Activated naive CD4-positive, alpha-beta T cell (primary cell): ENCODE measurements at regions not wholly inside any gene's neighbourhood (a gene's known extent, or its start where the extent isn't known, plus 50 kb on each side); places are given as distances from the start of the nearest gene placed in this dataset.
"Not testable (repeated sequence)": the region's sequence is repeated elsewhere in the genome, so short reads cannot be mapped to it uniquely, and the experiment has no call there.

Source experiments
- DNase-seq, 4 experiments: peaks; one replicate each; lab custom pipeline; 2025; lab: John Stamatoyannopoulos, UW

DNA sequence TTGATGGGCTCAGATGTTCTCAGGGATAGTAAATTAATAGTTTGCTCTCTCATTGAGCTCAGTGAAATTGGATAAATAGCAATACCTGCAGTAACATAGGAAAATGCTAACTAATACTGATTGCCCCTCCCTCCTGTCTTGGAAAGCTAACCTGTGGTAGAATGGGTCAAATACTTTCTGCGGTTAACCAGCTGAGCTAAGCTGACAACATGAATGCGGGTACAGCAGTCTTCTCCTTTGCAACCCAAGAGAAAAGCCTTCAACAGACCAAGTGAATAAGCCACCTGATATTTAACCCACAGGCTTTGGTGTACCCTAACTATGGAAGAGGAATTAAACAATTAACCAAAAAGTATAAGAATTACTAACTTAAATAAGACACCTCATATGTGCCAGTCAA, 408.3 kb upstream of the MAF start:
- no peak for DNase-seq

DNA sequence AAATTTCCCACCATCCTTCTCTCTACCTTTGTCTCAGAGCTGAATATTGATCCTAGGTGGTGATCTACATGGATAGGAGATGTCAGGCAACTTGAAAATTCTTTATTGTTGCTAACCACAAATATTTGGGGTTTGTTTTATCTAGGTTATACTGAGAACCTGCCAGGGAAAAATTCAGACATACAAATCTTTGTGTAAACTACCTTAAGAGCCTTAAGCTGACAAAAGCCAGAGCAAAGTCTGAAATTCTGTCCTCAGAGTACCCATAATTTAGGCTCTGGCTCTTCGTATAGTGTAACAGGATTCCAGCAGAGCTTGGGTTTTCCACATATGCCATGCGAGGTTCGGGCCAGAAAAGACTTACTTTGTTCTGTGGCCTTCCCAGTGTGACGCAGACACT, 406.7 kb upstream of the MAF start:
- DNase-seq: no peak

DNA sequence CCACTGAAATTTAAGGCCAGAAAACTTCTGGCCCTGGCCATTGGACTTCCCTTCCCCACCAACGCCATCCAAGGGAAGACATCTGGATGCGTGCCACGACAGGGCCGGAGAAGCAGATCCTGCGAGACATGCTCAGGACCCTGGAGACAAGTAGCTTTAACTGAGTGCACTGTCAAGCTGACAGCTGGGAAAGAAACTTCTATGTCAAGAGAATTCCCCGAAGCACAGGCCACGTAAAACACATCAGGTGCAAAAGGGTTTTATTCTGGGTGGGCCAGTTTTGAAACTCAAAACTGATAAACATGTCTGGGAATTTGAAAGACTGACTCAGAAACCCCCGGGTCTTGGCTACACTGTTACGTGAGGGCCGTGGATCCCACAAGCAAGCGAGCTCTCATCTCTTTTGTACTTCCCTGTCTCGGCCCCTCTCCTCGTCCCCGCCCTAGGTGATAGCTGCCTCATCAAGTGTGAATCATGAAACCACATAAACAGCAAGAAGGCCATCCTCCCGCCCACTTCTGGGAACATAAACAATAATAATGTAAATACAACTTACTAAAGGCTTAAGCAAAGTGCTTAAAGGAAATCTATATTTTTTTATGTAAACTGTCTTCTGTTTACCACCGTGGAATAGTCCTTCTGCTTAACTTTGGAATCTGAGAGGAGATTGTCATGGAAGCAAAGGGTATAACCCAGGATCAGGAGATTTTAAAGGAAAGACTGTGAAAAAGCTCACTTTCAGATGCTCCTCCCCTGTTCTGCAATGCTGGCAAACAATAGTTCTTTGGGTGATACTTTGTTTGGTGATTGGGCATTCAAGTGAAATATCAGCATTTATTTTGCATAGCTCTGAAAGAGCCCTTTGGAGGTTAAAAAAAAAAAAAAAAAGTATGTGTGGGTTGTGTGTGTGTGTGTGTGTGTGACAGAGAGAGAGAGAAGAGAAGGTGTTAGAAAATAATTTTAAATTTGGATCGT, 406.0 kb upstream of the MAF start:
- no peak for DNase-seq

DNA sequence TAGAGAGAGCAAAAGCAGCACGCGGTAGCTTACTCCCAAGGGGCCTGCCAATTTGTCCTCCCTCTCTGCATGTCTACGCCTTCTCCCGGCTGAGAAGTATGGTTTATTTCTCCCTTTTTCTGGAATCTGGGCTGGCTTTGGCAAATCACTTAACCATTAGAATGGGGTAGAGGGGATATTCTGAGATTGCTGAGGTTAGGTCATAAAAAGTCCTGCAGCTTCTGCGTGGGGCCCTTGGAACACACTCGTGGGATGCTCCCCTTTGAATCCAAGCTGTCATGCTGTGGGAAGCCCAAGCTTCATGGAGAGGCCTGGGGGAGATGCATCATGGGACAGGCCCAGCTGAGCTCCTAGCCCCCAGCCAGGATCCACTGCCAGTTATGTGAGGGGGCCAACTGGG, 403.6 kb upstream of the MAF start:
- DNase-seq: no peak

DNA sequence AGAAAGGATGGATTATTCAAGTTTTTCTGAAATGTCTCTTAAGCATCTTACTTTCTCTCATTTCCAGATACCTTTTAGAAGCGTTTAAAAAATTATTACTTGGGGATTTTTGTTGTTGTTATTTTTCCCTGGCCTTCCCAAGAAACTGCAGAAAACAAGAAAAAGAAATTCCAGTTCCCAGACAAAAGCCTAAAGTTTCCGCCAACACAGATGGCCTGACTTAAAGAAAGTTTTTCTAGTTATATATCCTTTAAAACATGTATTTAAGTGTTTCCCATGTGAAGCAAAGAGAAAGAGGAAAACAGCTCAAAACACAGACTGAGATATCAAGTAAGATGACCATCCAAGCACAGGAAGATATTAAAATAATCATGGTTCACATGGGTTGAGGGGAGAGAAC, 401.7 kb upstream of the MAF start:
- DNase-seq: no peak

DNA sequence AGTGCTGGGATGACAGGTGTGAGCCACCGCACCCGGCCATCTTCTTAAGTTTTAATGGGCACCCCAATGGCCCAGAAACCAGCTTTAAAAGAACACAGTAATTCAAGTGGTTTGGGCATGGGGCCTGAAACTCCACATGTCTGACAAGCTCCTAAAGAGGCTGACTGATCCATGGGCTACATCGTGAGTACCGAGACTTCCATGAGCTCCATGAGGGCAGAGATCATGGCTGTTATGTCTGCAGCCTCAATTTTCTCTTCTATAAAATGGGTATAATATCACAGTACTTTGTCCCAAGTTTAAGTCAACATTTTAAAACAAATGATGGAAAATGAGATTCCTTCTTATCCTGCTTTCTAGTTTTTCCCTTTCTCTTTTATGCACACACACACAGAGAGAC, 397.6 kb upstream of the MAF start:
- no peak for DNase-seq

DNA sequence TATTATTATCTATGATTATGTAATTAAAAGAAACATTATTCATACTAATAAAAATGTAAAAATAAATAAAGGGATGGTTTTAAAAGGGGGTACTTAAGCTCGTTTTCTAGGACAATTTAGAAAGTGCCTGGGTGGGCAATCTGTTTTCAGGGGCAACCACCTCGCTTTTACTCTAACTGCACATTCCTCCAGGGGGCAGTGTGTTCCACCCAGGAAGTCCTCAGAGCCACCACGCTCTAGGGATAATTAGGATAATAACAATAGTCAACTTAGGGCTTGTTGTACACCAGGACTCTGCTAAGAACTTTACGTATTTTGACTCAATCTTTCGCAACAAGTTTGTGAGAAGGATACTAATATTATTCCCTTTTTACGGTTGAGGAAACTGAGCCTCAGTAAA, 396.7 kb upstream of the MAF start:
- no peak for DNase-seq

DNA sequence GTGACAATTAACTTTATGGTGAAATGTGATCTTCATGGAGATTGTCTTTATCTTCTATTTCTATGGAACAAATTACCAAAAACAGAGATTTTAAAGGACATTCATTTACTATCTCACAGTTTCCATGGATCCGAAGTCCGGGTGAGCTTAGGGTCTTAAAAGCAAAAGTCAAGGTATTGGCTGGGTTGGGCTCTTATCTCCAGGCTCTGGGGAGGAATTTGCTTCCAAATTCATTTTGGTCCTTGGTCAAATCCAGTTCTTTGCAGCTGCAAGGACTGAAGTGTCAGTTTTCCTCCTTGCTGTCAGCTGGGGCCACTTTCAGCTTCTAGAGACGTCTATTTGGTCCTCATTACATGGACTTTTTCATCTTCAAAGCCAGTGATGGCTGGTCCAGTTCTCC, 395.8 kb upstream of the MAF start:
- DNase-seq: no peak

DNA sequence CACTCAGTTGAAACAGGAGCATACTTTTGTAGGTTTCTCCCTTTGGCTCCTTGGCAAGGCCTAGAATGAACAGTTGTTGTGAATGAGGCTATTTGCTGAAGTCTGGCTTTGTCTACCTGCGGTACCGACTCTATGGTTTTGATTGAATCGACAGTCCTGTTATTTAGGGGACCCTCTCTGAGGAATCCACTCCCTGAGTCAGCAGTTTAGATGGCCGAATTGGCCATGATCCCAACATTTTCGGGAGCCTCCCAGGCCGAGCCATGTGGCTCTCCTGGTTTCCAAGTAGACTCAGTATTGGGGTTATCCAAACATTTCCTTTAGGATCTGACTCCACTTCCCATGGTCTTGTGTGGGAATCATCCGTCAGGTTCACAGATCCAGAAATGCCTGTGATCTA, 394.8 kb upstream of the MAF start:
- no peak for DNase-seq

DNA sequence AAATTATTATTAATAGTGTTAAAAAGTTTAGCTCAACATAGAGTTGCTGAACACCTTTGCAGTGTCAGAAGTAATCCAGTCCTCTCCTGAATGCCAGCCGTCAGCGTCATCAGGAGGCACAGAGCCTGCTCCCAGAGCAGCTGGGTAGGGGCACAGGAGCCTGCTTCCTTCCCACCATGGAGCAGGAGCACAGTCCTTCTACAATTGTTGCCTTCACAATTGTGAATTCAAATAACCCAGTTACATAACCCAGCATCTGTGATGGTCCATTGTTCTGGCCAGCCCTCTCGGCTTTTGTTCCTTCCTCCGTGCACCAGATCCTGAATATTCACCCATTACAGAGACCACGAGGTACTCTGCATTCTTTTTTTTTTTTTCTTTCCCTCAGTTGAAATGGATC, 393.9 kb upstream of the MAF start:
- no peak for DNase-seq

DNA sequence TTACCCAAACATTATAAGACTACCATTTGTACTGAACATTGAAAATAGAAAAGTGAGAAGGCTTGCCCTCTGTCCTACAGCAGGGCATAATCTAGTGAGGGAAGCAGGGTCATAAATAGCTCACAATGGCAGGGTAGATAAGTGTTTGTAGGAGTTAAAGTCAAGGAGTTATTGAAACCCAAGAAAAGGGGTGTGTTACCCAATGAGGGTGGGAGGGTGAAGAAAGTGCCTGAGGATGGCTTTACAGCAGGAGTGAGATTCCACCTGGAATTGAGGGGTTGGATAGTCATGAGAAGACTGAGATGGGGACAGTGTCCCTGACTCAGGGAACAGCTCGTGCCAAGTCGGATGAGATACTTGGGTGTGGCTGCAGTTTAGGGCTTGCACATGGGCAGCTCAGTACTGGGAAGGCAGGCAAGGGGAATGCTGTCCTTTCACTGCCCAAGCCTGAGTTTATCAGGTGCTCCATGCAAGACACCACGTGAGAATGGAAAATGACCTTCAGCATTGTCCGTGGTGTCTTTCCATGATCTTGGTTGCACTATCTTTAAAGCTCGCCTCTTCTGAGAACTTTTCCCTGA, 393.2 kb upstream of the MAF start:
- no peak for DNase-seq

DNA sequence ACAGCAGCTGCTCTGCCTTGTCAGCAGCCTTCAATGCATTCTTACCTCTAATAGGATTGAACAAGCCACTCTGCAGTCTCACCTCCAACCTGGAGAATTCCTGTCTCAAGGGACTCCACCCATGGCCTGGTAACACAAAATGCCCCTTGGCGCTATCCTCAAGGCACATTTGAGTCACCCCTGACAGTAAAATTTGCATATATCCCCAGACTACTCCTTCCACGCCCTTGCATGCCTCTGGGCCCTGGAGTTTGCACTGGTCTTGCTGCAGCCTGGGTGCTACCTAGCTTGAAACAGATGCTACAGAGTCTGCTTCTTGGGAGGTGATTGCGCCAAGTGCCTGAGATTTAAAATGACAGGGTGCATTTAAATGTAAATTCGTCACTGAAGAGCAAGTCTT, 391.4 kb upstream of the MAF start:
- no peak for DNase-seq

DNA sequence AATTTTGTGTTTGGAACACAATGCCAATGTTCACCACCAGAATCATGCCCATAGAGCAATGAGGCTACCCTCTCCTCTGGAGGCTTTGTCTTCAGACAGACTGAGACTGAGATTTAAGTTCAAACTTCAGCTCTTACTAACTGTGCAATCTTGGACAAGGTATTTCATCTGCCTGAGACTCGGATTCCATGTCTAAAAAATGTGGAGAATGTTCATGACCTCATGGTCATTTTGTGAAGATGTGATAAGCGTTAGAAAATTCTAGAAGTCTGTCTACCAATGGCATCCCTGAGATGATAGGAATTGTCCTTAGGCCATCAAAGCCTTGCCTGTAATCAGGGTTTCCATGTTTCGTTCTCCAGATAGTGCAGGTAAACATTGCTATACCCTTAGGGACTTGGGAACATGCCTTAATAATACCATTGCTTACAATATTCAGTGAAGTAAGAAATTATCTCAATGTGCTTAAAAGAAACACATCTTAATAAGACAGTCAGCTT, 388.2 kb upstream of the MAF start:
- no peak for DNase-seq

DNA sequence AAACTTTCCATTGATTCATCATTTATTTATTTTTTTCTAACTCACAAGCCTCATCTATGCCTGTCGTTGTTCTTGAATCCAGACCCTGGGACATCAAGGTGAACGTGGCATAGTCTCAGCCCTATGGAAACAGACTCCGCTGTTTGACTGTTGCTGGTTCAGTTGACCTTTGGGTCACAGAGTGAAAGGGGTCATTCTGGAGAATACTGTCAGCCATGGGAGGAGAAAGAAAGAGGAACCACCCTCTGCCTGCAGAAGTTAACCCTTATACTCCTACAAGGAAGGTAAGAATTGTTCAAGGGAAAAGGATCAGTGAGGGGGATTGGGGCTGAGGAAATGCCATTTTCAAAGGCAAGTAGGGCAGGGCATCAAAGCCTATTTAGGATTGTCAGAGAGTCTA, 387.6 kb upstream of the MAF start:
- no peak for DNase-seq

DNA sequence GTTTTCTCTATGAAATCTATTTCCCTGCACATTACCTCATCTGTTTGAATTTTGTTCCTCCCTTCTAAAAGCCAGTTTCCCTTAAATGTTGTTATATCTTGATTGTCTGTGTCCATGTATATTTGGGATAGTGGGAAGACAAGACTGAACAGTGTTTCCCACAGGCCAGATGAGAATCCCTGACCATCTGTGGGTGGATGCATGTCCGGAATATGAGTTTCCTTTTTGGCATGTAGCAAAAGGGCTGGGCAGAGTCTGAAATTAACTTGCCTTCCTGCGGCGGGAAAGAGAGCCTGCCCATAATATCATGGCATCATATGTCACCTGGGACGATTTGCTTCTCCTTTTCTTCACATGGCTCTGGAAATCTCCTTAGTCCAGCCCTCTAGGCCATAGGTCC, 385.8 kb upstream of the MAF start:
- DNase-seq: no peak

DNA sequence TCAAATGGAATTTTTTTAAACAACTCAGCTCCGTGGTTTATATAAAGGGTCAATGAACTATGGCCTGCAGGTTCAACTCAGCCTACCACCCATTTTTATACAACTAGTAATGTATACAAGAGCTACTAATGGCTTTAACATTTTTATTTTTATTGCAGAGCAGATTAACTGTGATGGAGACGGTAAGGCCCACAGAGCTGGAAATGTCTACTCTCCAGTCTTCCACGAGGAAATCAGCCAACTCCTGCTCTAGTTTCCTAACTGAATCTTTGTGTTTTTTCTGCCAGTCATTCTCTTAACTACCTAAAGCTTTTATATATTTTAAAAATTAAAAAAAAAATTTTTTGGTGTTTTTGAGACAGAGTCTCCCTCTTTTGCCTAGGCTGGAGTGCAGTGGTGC, 385.1 kb upstream of the MAF start:
- no peak for DNase-seq

DNA sequence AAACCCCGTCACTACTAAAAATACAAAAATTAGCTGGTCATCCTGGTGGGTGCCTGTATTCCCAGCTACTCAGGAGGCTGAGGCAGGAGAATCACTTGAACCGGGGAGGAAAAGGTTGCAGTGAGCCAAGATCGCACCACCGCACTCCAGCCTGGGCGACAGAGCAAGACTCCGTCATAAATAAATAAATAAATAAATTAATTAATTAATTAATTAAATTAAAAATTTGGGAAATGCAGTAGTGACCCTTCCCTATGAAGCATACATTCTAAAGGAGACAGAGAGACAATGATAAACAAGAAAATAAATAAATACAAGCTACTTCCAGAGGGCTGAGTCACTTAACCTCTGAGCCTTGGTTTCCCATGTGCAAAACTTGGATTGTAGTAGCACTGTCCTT, 383.6 kb upstream of the MAF start:
- not testable (repeated sequence) for DNase-seq

DNA sequence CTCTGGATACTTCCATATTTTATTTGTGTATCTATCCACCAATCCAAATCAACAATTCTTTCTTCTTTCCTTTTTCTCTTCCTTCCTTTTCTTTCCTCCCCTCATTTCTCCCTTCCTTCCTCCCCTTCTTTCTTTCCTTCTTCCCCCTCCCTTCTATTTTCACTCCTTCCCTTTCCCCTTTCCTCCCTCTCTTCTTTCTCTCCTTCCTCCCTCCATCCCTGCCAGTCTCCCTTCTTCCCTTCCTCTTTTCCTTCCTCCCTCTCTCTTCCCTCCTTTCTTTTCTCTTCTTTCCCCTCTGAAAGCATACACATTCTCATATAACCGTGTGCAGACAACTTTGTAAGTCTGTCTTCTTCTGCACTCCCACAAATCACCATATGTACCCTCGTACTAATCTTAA, 382.3 kb upstream of the MAF start:
- no peak for DNase-seq

DNA sequence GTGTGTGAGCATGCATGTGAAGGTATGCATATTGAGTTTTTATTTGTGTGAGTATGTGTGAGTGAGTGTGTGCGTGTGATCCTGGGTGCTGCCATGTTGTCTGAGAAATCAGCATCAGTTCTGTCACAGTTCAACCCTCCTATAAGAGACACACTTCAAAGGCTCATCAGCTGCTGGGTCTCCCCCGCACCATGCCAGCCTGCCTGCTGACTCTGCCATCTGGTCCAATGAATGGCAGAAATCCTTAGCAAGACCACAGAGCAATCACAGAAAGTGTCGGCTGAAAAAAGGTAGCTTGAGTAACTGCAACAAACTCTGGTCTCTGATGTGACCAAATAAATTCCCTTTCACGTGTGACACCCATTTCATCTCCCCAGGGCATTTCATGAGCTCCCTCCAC, 381.8 kb upstream of the MAF start:
- no peak for DNase-seq

DNA sequence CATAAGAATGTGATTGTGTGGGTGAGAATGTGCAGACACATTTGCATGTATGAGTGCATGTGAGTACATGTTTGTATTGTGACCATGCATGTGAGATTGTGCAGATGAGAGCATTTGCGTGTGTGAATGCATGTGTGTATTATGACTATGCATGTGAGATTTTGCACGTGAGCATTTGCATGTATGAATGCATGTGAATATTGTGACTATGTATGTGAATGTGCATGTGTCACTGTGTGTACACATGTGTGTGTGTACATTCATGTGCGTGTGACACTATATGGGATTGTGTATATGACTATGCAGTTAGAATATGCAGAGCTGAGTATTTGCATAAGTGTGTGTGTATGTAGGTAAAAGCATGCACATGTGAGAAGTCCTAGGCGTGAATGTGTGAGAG, 381.3 kb upstream of the MAF start:
- no peak for DNase-seq

DNA sequence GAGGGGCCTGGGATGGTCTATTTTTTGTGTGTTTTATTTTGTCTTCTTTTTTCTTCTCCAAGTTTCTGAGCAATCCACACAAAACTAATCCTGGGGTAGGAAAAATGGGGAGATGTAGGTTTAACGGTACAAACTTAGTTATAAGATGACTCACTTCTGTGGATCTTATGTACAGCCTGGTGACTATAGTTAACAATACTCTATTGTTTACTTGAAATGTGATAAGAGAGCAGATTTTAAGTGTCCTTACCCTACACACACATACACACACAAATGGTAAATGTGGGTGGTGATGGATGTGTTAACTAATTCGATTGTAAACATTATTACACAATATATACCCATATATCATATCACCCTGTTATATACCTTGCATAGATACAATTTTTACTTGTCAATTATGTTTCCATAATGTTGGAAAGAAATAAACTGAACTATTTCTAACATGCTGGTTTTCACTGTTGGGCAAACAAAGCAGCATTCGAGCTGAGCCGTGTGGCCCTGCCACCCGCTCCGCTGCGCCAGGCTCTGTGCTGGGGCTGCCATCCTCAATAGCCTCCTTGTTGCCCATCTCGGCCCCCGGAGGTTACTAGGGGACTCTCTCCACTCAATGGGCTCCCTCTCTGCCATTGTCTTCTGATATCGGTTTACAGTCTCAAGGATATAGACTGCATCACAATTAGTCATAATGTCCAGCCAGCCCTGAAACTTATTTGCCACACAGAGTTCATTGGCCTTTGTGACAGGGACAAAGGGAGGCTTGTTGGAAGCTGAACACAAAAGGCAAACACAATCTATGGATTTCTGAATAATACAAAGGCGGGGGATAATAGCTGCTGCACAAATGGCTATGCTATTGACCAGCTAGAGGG, 380.3 kb upstream of the MAF start:
- no peak for DNase-seq

DNA sequence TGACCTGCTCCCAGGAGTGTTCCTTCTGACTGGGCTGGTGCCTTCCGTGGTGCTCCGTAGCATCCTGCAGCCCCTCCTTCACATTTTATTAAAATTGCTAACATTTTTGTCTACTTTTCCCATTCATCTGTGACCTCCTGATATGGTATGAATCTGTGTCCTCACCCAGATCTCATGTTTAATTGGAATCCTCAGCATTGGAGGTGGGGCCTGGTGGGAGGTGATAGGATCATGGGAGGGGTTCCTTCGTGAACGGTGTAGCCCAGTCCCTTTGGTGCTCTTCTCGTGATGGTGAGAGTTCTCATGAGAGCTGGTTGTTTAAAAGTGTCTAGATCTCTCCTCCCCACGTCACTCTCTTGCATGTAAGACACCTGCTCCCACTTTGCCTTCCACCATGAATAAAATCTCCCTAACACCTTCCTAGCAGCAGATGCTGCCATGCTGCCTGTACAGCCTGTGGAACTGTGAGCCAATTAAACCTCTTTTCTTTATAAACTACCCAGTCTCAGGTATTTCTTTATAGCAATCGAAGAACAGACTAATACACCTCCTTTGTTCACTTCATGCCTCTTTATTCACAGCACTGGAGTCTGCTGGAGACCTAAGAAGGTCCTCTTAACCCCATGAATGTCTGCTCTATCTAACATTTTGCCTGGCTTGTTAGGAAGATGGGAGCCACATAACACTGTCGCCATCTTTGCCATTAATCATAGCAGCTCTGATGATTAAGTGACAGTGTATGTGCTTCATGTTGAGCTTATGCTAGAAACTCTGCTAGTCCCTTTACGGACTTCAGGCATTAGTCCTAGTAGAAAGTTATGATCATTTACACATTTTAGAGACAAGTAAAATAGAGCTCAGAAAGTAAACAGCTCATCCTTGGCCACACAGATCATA, 377.7 kb upstream of the MAF start:
- DNase-seq: no peak
